ENCODE measurements at regions not wholly inside any gene's neighbourhood (a gene's known extent, or its start where the extent isn't known, plus 50 kb on each side); places are given as distances from the start of the nearest gene placed in this dataset.

GRCh38 chr3:5427938-5428337, 240.4 kb downstream of the EDEM1 start:
- TF ChIP-seq CTCF (conservative IDR thresholded peaks at IDR 0.05; ENCODE audit: low read length) = no peak
- no peak for TF ChIP-seq EZH2phosphoT487 (IDR thresholded peaks at IDR 0.05; ENCODE audit: borderline replicate concordance, low read depth, low read length)

All from OCI-LY7 (cell line).